Osteocyte (in vitro differentiated cells): ENCODE measurements at regions not wholly inside any gene's neighbourhood (a gene's known extent, or its start where the extent isn't known, plus 50 kb on each side); places are given as distances from the start of the nearest gene placed in this dataset.

Experiments
- DNase-seq: peaks from one replicate; pipeline ENCODE4 v3.0.0; 2021; ENCODE audit warnings: mixed read lengths; ENCODE audit not compliant: unreplicated experiment; ENCODE audit errors: extremely low spot score
- H3K27ac Mint-ChIP-seq: one replicate; pipeline ENCODE4 v1.8.0; 2021; ENCODE audit warnings: mild to moderate bottlenecking, mixed read lengths; ENCODE audit not compliant: unreplicated experiment
- H3K27me3 Mint-ChIP-seq: one replicate; pipeline ENCODE4 v1.8.0; 2021; ENCODE audit warnings: mixed read lengths; ENCODE audit not compliant: unreplicated experiment
- H3K36me3 Mint-ChIP-seq: one replicate; pipeline ENCODE4 v1.8.0; 2021; ENCODE audit warnings: mixed read lengths; ENCODE audit not compliant: unreplicated experiment
- H3K4me1 Mint-ChIP-seq: one replicate; pipeline ENCODE4 v1.8.0; 2021; ENCODE audit warnings: mixed read lengths; ENCODE audit not compliant: unreplicated experiment
- H3K4me3 Mint-ChIP-seq: one replicate; pipeline ENCODE4 v1.8.0; 2021; ENCODE audit warnings: mild to moderate bottlenecking, moderate library complexity, mixed read lengths; ENCODE audit not compliant: unreplicated experiment
- H3K9me3 Mint-ChIP-seq: one replicate; pipeline ENCODE4 v1.8.0; 2021; ENCODE audit warnings: mixed read lengths; ENCODE audit not compliant: unreplicated experiment
- CTCF ChIP-seq: fragments of 200-600 bp; sonication (generic); IDR thresholded peaks from 2 replicates; pipeline ENCODE4 v1.5.0; 2021; ENCODE audit warnings: antibody characterized with exemption, mild to moderate bottlenecking, moderate library complexity

GRCh38 chr11:106479646-106480045 is 402.2 kb downstream of the AASDHPPT start:
- H3K36me3 Mint-ChIP-seq = no peaks in the 10 kb centered on the region
- no peak overlapping the region for H3K27ac Mint-ChIP-seq
- TF ChIP-seq CTCF = no peak

GRCh38 chr11:106480581-106481190 is 403.2 kb downstream of the AASDHPPT start:
- no peak for TF ChIP-seq CTCF
- no peak for DNase-seq
- Mint-ChIP-seq H3K4me3 (no peak overlapping the region), H3K36me3 (no peaks in the 10 kb centered on the region), H3K27me3 (no peaks in the 10 kb centered on the region), H3K27ac (no peak overlapping the region), H3K4me1 (peaks cover 26% of the 10 kb centered on the region), H3K9me3 (no peaks in the 10 kb centered on the region)

More at GRCh38 chr11:106479646-106480045, 402.2 kb downstream of the AASDHPPT start:
- Mint-ChIP-seq H3K9me3 (no peaks in the 10 kb centered on the region), H3K27me3 (no peaks in the 10 kb centered on the region), H3K4me3 (no peak overlapping the region), H3K4me1 (peaks cover 26% of the 10 kb centered on the region)
- DNase-seq = no peak

- Mint-ChIP-seq H3K4me3 (no peak overlapping the region), H3K9me3 (no peaks in the 10 kb centered on the region), H3K27me3 (no peaks in the 10 kb centered on the region), H3K36me3 (no peaks in the 10 kb centered on the region), H3K27ac (peak overlapping the region; percentile 70), H3K4me1 (peaks cover 15% of the 10 kb centered on the region)
- TF ChIP-seq CTCF = no peak
- no peak for DNase-seq
Observed at GRCh38 chr11:106482917-106483785, 405.7 kb downstream of the AASDHPPT start.

GRCh38 chr11:106491751-106492150 is 414.3 kb downstream of the AASDHPPT start:
- H3K27ac Mint-ChIP-seq = no peak overlapping the region
- no peaks in the 10 kb centered on the region for H3K27me3 Mint-ChIP-seq
- H3K9me3 Mint-ChIP-seq = peaks cover 13% of the 10 kb centered on the region
- peaks cover 4% of the 10 kb centered on the region for H3K36me3 Mint-ChIP-seq
- peaks cover 10% of the 10 kb centered on the region for H3K4me1 Mint-ChIP-seq
- no peak for DNase-seq
- no peak for TF ChIP-seq CTCF
- no peak overlapping the region for H3K4me3 Mint-ChIP-seq

GRCh38 chr11:106493751-106494150 is 416.3 kb downstream of the AASDHPPT start:
- Mint-ChIP-seq H3K27ac (no peak overlapping the region), H3K36me3 (peaks cover 4% of the 10 kb centered on the region), H3K4me1 (peaks cover 10% of the 10 kb centered on the region), H3K27me3 (no peaks in the 10 kb centered on the region), H3K9me3 (peaks cover 11% of the 10 kb centered on the region), H3K4me3 (no peak overlapping the region)
- TF ChIP-seq CTCF = no peak
- no peak for DNase-seq
